Hepatocyte (in vitro differentiated cells): ENCODE measurements at regions not wholly inside any gene's neighbourhood (a gene's known extent, or its start where the extent isn't known, plus 50 kb on each side); places are given as distances from the start of the nearest gene placed in this dataset.

Source experiments
- EZH2 ChIP-seq: fragments of 200-600 bp; sonication (generic); IDR thresholded peaks from 2 replicates; pipeline ENCODE4 v1.6.1; 2016; ENCODE audit warnings: antibody characterized with exemption, mild to moderate bottlenecking, borderline replicate concordance
- TF ChIP-seq, protein P1 (sequence below): fragments of 200-600 bp; sonication (generic); IDR thresholded peaks from 2 replicates; pipeline ENCODE4 v1.5.1; 2016; ENCODE audit warnings: antibody characterized with exemption, mild to moderate bottlenecking; ENCODE audit not compliant: poor library complexity

GRCh38 chr4:176566769-176567168 is 226.0 kb downstream of the VEGFC start:
- TF ChIP-seq, protein P1, sequence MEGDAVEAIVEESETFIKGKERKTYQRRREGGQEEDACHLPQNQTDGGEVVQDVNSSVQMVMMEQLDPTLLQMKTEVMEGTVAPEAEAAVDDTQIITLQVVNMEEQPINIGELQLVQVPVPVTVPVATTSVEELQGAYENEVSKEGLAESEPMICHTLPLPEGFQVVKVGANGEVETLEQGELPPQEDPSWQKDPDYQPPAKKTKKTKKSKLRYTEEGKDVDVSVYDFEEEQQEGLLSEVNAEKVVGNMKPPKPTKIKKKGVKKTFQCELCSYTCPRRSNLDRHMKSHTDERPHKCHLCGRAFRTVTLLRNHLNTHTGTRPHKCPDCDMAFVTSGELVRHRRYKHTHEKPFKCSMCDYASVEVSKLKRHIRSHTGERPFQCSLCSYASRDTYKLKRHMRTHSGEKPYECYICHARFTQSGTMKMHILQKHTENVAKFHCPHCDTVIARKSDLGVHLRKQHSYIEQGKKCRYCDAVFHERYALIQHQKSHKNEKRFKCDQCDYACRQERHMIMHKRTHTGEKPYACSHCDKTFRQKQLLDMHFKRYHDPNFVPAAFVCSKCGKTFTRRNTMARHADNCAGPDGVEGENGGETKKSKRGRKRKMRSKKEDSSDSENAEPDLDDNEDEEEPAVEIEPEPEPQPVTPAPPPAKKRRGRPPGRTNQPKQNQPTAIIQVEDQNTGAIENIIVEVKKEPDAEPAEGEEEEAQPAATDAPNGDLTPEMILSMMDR = no peak
- TF ChIP-seq EZH2 = no peak
